CD4-positive, alpha-beta T cell treated with Interleukin-1 beta for 1 hour (primary cell): ENCODE measurements at regions not wholly inside any gene's neighbourhood (a gene's known extent, or its start where the extent isn't known, plus 50 kb on each side); places are given as distances from the start of the nearest gene placed in this dataset.

Experiments used
- DNase-seq, 2 donors: peaks; one replicate each; pipeline ENCODE4 v3.0.0-alpha.2; 2020 to 2022

- no peak for DNase-seq
These were observed 52.9 kb downstream of the FRMPD3 start for GRCh38 chrX:107502316-107502715.

GRCh38 chrX:107504006-107504405 lies 54.6 kb downstream of the FRMPD3 start:
- no peak for DNase-seq

DNA sequence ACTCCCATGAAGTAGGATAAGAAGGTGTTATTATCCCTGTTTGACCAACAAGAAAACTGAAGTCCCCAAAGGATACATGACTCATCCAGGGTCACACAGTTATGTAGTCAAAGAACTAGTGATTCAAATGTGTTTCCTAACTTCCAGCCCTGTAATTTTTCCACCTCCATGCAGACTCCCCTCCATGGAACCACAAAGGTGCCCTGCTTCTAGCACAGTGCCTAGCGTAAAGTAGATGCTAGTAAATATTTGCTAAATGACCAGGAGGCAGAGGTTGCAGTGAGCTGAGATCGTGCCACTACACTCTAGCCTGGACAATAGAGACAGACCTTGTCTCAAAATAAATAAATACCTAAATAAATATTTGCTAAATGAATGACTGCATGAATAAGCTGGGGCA lies 55.8 kb downstream of the FRMPD3 start:
- no peak for DNase-seq

GRCh38 chrX:107506596-107507031 lies 57.2 kb downstream of the FRMPD3 start:
- no peak for DNase-seq

DNA sequence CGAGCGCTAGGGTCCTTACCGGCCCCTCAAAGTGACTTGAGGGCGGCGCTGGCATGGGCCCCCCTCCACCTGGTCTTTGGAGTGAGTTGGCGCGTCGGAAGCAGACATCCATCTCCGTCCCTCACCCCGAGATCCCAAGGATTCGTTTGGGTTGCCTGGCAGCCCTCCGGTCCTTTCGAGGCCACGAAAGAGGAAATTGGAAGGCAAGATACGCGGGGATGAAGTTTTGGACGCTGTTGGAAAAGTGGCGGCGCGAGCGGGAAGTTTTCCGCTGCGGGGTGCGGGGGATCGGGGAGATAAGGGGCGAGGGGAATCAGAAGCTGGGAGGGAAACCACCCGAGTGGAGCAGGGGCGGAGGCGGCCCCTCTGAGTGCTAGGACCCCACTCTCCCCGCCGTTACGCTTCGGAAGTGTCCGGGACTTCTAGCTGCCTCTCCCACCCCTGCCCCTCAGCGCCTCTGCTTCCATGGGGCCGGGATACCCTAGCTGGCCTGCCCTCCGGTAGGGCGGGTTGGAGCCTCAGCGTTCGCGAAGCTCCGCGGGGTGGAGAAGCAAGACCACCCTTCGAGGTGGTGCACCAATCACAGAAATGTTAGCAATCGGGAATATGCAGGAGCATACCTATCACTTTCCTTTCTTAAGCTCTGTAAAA lies 57.8 kb downstream of the FRMPD3 start:
- DNase-seq = no peak

DNA sequence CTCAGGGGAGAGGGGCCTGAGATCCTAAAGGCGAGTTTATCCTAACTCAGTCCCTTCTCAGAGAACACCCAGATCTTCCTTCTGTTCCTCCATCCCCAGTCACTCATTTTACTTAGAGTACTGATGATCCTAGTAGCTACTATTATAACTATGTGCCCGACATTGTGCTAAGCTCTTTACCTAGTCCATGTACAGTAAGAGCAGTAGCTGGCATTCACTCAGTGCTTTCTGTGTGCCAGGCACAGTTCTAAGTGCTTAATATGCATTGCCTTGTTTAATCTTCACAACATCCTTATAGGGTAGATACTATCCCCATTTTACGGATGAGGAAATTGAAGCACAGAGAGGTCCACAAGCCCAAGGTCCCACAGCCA lies 58.3 kb downstream of the FRMPD3 start:
- no peak for DNase-seq

DNA sequence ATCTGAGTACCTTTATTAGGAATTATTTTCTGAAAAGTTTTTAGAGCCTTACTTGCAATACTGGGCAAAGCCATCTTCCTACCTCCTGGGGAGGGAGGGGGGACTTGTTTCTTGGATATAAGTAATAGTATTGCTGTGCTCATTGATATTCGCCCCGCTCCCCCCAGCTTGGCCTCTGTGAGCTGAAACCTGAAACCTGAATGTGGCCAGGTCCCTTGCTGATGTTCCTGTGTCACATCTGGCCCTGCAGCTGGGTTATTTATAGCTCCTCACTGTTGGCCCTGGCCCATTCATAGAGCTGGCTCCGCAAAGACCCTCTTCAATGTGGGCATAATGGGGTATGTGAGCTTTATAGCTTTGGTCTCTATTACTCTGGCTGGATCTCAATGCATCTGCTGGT lies 59.5 kb downstream of the FRMPD3 start:
- DNase-seq = no peak

GRCh38 chrX:107514944-107515343 lies 65.5 kb downstream of the FRMPD3 start:
- no peak for DNase-seq

GRCh38 chrX:107521877-107522586 lies 72.6 kb downstream of the FRMPD3 start:
- no peak for DNase-seq

DNA sequence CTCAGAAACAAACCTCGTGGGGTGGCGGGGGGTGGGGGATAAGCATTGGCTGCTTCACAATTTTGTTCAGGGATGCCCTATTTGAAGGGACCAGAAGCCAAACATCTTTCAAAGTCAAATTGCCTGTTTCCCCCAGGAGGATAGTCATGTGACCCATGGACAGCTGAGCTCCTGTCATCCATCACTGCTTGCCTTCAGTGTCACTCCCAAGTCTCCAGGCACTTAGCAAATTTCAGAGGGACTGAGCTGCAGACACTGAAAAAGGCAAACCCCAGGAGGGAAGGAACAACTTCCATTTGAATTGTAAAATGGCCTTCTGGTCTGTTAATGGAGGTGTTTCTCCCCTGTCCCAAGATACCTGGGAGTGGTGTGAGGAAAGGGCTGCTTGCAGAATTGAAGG lies 73.4 kb downstream of the FRMPD3 start:
- no peak for DNase-seq

DNA sequence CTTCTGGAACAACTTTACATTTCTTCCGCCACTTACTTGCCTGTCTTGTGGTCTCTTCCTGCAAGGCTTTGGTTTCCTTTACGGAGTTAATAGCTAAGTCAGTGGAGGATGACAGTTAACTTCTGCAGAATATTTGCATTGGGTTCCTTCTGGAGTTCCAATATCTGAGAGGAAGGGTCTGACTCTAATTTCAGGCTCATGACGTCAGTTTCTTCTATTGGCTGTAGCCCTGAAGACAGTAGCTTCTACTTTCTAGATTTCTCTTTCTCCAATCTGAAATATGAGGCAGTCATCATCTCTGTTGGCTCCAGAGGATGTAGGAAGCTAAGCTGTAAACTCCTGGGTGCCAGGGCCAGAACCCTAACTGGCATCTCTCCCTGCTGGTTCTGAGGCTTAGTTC lies 76.7 kb downstream of the FRMPD3 start:
- no peak for DNase-seq

- no peak for DNase-seq
These were observed 80.7 kb downstream of the FRMPD3 start for GRCh38 chrX:107530141-107530540.

GRCh38 chrX:107537815-107538214 lies 88.4 kb downstream of the FRMPD3 start:
- DNase-seq = peak; percentile 6 to 38

DNA sequence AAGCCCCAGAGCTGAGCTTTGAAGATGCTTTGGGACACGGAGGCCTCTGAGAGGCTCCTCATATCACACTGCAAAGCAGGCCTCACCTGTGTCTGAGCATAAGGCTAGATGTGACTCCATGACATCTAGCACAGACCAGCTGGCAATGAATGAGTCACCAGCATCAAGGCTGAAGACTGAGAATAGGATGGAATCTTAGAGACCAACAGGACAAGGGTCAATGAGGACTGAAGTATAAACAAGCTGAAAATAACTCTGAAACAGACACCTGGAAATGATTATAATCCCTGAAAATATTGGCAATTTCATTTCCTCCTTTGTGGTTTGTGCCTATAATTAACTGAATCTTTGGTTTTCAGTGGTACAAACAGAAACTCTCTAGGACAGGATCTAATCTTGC lies 87.1 kb upstream of the PRPS1 start:
- DNase-seq = no peak

GRCh38 chrX:107542040-107542439 lies 86.3 kb upstream of the PRPS1 start:
- DNase-seq = no peak

DNA sequence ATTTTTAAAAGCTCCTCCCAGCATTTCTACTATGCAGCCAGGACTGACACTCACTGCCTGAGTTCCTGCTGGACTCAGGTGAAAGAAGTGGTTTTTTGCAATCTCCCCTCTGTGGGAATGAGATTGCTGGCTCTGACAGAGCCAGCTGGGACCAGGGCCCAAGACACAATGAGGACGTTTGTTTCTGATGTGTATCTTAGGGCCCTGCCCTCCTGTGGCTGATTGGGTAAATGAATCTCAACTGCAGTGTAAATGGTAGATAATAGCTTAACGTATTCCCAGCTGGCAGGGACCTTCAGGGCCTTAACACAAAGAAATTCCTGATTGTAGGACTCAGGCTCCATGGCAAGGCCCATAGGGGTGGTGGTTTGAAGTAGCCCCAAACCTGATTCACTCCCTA lies 85.8 kb upstream of the PRPS1 start:
- no peak for DNase-seq

DNA sequence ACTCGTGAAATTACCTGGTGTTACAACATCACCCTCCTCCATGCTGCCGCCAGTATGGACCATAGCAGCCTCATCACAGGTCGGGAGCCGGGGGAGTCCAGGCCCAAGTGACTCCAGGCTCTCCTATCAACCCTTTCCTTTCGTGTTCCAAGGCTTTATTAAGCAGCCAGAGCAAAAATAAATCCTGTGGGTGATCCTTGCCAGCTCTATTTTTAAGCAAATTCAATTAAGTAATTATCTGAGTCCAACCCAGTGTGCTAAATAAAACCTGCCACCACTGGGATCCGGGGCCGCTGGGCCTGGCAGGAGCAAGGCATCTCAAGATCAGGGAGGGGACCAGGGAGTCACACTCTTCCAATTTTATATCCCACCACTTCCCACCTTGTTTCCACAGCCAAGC lies 80.7 kb upstream of the PRPS1 start:
- DNase-seq = no peak

GRCh38 chrX:107548775-107549174 lies 79.5 kb upstream of the PRPS1 start:
- DNase-seq = no peak

DNA sequence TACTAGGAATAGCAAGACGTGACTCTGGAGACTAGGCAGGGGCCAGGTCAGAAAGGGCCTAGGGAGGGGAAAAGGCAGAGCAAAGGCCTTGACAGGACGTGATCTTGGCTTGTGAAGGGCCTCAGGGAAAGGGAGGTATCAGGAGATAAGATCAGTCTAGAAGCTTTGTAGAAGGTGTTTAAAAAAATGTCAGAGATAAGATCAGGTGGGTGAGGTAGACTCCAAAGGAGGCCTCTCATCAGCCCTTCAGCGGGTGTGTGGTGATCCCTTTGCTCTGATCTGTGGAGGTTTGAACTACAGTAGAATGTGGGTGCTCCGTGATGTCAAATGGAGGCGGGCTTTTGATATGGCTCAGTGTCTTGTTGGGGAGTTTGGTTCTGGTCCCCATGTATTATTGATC lies 78.8 kb upstream of the PRPS1 start:
- DNase-seq = peak; percentile 12 to 32

GRCh38 chrX:107551546-107551945 lies 76.8 kb upstream of the PRPS1 start:
- no peak for DNase-seq

DNA sequence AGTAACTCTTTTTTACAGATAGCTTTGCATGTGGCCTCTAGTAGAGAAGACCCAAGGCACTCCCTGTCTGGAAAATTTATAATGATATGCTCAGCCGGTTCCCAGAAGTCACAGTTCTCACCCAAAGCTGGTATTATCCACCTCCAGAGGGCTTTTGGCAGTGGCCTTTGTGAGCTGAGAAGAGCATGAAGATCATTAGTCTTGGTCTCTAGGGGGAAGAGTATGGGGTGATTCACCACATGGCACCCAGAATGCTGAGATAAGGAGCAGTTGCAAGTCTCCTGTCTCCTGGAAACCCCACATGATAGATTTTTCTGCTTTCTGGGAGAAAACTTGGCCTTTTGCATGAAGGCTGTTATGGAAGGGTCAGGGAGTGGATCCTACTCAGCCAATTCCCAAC lies 75.4 kb upstream of the PRPS1 start:
- no peak for DNase-seq

DNA sequence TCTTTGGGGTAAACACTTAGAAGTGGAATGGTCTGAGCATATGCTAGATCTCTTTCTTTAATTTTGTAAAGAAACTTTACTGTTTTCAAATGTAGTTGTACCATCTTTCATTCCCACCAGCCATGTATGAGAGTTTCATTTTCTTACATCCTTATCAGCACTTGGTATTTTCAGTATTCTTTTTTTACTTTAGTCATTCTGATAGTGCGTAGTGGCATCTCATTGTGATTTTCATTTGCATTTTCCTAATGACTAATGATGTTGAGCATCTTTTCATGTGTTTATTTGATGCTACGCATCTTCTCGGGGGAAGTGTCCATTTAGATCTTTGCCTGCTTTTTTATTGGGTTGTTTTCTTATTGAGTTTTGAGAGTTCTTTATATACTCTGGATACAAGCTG lies 71.3 kb upstream of the PRPS1 start:
- DNase-seq = no peak

DNA sequence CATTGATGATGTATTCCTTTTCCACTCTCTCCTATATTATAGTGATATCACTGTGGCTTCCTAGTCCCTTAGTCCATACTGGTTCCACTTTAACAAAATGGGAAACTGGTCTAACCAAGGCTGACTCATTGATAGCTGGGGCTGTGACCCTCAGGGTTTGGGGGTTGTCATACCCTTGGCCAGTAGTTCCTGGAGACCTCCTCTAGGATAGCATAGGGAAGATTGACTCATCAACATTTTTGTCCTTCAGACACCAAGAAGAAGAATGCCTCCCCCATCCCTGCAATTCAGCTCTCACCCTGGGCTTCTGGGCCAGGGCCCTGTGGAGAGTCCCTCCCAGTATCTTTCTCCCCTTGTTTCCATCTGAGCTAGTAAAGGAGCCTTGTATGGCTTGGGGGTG lies 68.8 kb upstream of the PRPS1 start:
- no peak for DNase-seq

DNA sequence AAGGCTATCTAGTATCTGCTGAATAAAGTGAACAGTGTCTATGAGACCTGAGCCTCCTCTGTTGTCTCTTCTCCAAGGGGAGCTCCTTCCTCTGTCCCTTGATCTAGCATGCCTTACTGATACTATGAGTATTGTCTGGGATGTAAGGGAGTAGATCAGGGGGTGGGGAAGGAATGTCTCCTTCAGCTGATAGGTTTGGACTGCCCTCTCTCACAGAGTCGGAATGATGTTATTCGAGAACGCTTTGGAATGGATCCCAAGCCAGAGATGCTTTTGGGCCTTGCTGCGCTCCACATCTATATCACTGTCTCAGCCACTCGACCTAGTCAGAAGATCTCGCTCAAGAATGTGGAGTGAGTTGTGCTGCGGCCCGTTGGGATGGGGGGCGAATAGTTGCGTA lies 68.3 kb upstream of the PRPS1 start:
- DNase-seq = no peak

- DNase-seq = no peak
These were observed 67.3 kb upstream of the PRPS1 start for GRCh38 chrX:107560980-107561379.
